GM19397 (cell line): ENCODE measurements at regions not wholly inside any gene's neighbourhood (a gene's known extent, or its start where the extent isn't known, plus 50 kb on each side); places are given as distances from the start of the nearest gene placed in this dataset.
"Not testable (repeated sequence)": the region's sequence is repeated elsewhere in the genome, so short reads cannot be mapped to it uniquely, and the experiment has no call there.

Experiments used
- ATAC-seq: cut with Tn5 transposase; IDR thresholded peaks from one replicate; pipeline ENCODE4 v1.9.1; 2021; ENCODE audit warnings: mild to moderate bottlenecking, moderate library complexity; ENCODE audit not compliant: unreplicated experiment

GRCh38 chr5:174807471-174807870, 83.1 kb downstream of the MSX2 start:
- no peak for ATAC-seq

- no peak for ATAC-seq
Measured at GRCh38 chr5:174806729-174807128, 82.3 kb downstream of the MSX2 start.

- ATAC-seq = no peak
Measured at GRCh38 chr5:174801798-174802197, 77.4 kb downstream of the MSX2 start.

- no peak for ATAC-seq
Measured at GRCh38 chr5:174800435-174800834, 76.1 kb downstream of the MSX2 start.

GRCh38 chr5:174799121-174799520, 74.7 kb downstream of the MSX2 start:
- no peak for ATAC-seq

- ATAC-seq = no peak
Measured at GRCh38 chr5:174798551-174798951, 74.2 kb downstream of the MSX2 start.

- ATAC-seq = no peak
Measured at GRCh38 chr5:174796711-174797192, 72.4 kb downstream of the MSX2 start.

- ATAC-seq = no peak
Measured at GRCh38 chr5:174794931-174795672, 70.7 kb downstream of the MSX2 start.

- ATAC-seq = peak; percentile 64
Measured at GRCh38 chr5:174793684-174794328, 69.4 kb downstream of the MSX2 start.

- no peak for ATAC-seq
Measured at GRCh38 chr5:174793076-174793475, 68.7 kb downstream of the MSX2 start.

- not testable (repeated sequence) for ATAC-seq
Measured at GRCh38 chr5:174792265-174792664, 67.9 kb downstream of the MSX2 start.

- ATAC-seq = no peak
Measured at GRCh38 chr5:174790906-174791305, 66.5 kb downstream of the MSX2 start.

GRCh38 chr5:174789596-174789995, 65.2 kb downstream of the MSX2 start:
- ATAC-seq = no peak

GRCh38 chr5:174785120-174785680, 60.8 kb downstream of the MSX2 start:
- no peak for ATAC-seq
